RWPE2 (cell line): ENCODE measurements at regions not wholly inside any gene's neighbourhood (a gene's known extent, or its start where the extent isn't known, plus 50 kb on each side); places are given as distances from the start of the nearest gene placed in this dataset.

Experiments
- ATAC-seq: fragments of 200-7000 bp; cut with Tn5 transposase; 3 replicates; pipeline ENCODE4 v1.9.1; 2021; ENCODE audit warnings: low read depth
- DNase-seq: peaks from one replicate; pipeline ENCODE4 v3.0.0-alpha.2; 2020; ENCODE audit warnings: low spot score
- H3K27ac ChIP-seq: fragments of 450-650 bp; 2 replicates; pipeline ENCODE4 v1.5.1; 2017; ENCODE audit warnings: mild to moderate bottlenecking; ENCODE audit not compliant: poor library complexity, severe bottlenecking
- H3K27me3 ChIP-seq: fragments of 250-450 bp; sonication (Bioruptor Pico); 2 replicates; pipeline ENCODE4 v1.5.1; 2021; ENCODE audit warnings: mild to moderate bottlenecking, moderate library complexity; ENCODE audit not compliant: insufficient read depth, poor library complexity, severe bottlenecking
- H3K36me3 ChIP-seq: fragments of 250-450 bp; sonication (Bioruptor Pico); 2 replicates; pipeline ENCODE4 v1.5.1; 2020; ENCODE audit warnings: low read depth, mild to moderate bottlenecking, moderate library complexity
- H3K4me1 ChIP-seq: fragments of 250-450 bp; sonication (Bioruptor Pico); 2 replicates; pipeline ENCODE4 v1.5.1; 2021; ENCODE audit warnings: mild to moderate bottlenecking, moderate library complexity; ENCODE audit not compliant: insufficient read depth, poor library complexity, severe bottlenecking
- H3K4me3 ChIP-seq: fragments of 250-450 bp; sonication (Bioruptor Pico); 2 replicates; pipeline ENCODE4 v1.5.1; 2021; ENCODE audit warnings: mild to moderate bottlenecking, moderate library complexity; ENCODE audit not compliant: severe bottlenecking
- H3K9me3 ChIP-seq: fragments of 250-450 bp; sonication (Bioruptor Pico); 2 replicates; pipeline ENCODE4 v1.5.1; 2021; ENCODE audit warnings: mild to moderate bottlenecking, moderate library complexity; ENCODE audit not compliant: severe bottlenecking
- CTCF ChIP-seq: fragments of 450-650 bp; IDR thresholded peaks from one replicate; pipeline ENCODE4 v1.5.1; 2017; ENCODE audit warnings: mild to moderate bottlenecking, moderate library complexity; ENCODE audit not compliant: poor library complexity, severe bottlenecking

GRCh38 chr6:43871284-43871683 lies 101.3 kb downstream of the VEGFA start:
- no peaks in the 10 kb centered on the region for H3K9me3 ChIP-seq
- no peak for DNase-seq
- no peak for ATAC-seq

GRCh38 chr6:43870660-43871061 lies 100.7 kb downstream of the VEGFA start:
- no peaks in the 10 kb centered on the region for H3K4me1 ChIP-seq
- ATAC-seq (no peak), DNase-seq (no peak)
- no peak for TF ChIP-seq CTCF
- H3K9me3 ChIP-seq = no peaks in the 10 kb centered on the region
- no peak overlapping the region for H3K27ac ChIP-seq
- H3K4me3 ChIP-seq = no peak overlapping the region
- H3K27me3 ChIP-seq = no peaks in the 10 kb centered on the region
- no peaks in the 10 kb centered on the region for H3K36me3 ChIP-seq

More at GRCh38 chr6:43871284-43871683, 101.3 kb downstream of the VEGFA start:
- no peaks in the 10 kb centered on the region for H3K27me3 ChIP-seq
- H3K4me3 ChIP-seq = no peak overlapping the region
- H3K27ac ChIP-seq = no peak overlapping the region
- no peak for TF ChIP-seq CTCF
- H3K36me3 ChIP-seq = no peaks in the 10 kb centered on the region
- H3K4me1 ChIP-seq = no peaks in the 10 kb centered on the region

GRCh38 chr6:43869792-43870659 lies 100.0 kb downstream of the VEGFA start:
- Histone ChIP-seq H3K27me3 (no peaks in the 10 kb centered on the region), H3K36me3 (no peaks in the 10 kb centered on the region), H3K27ac (no peak overlapping the region), H3K4me3 (no peak overlapping the region), H3K9me3 (no peaks in the 10 kb centered on the region), H3K4me1 (no peaks in the 10 kb centered on the region)
- DNase-seq (no peak), ATAC-seq (no peak)
- no peak for TF ChIP-seq CTCF

GRCh38 chr6:43869079-43869710 lies 99.2 kb downstream of the VEGFA start:
- no peak overlapping the region for H3K4me3 ChIP-seq
- H3K27me3 ChIP-seq = no peaks in the 10 kb centered on the region
- H3K9me3 ChIP-seq = no peaks in the 10 kb centered on the region
- no peak for TF ChIP-seq CTCF
- ATAC-seq (no peak), DNase-seq (no peak)
- no peaks in the 10 kb centered on the region for H3K4me1 ChIP-seq
- H3K36me3 ChIP-seq = no peaks in the 10 kb centered on the region
- H3K27ac ChIP-seq = no peak overlapping the region

- no peaks in the 10 kb centered on the region for H3K9me3 ChIP-seq
- no peak overlapping the region for H3K4me3 ChIP-seq
- DNase-seq = no peak
- no peak for ATAC-seq
- no peak for TF ChIP-seq CTCF
- H3K4me1 ChIP-seq = no peaks in the 10 kb centered on the region
- no peak overlapping the region for H3K27ac ChIP-seq
- H3K27me3 ChIP-seq = no peaks in the 10 kb centered on the region
- H3K36me3 ChIP-seq = no peaks in the 10 kb centered on the region
These were observed 98.5 kb downstream of the VEGFA start for GRCh38 chr6:43868467-43868866.
